Hepatocyte (in vitro differentiated cells): ENCODE measurements at regions not wholly inside any gene's neighbourhood (a gene's known extent, or its start where the extent isn't known, plus 50 kb on each side); places are given as distances from the start of the nearest gene placed in this dataset.

Source experiments
- DNase-seq: peaks from one replicate; pipeline ENCODE4 v3.0.0-alpha.2; 2016; ENCODE audit warnings: low spot score
- H2AFZ ChIP-seq: fragments of 200-600 bp; sonication (generic); 2 replicates; pipeline ENCODE4 v1.6.0; 2016; ENCODE audit warnings: antibody characterized with exemption, mild to moderate bottlenecking
- H3K27ac ChIP-seq: fragments of 200-600 bp; sonication (generic); 2 replicates; pipeline ENCODE4 v1.5.1; 2016; ENCODE audit warnings: mild to moderate bottlenecking
- H3K27me3 ChIP-seq: fragments of 200-600 bp; sonication (generic); 2 replicates; pipeline ENCODE4 v1.6.1; 2016
- H3K36me3 ChIP-seq: fragments of 200-600 bp; sonication (generic); replicated peaks from 2 replicates; pipeline ENCODE4 v1.5.1; 2016; ENCODE audit warnings: low read depth; ENCODE audit not compliant: insufficient read depth
- H3K4me1 ChIP-seq: fragments of 200-600 bp; sonication (generic); 2 replicates; pipeline ENCODE4 v1.5.1; 2016; ENCODE audit warnings: mild to moderate bottlenecking, moderate library complexity; ENCODE audit not compliant: insufficient read depth
- H3K4me2 ChIP-seq: fragments of 200-600 bp; sonication (generic); 2 replicates; pipeline ENCODE4 v1.6.0; 2016
- H3K4me3 ChIP-seq: fragments of 200-600 bp; sonication (generic); 2 replicates; pipeline ENCODE4 v1.5.1; 2016; ENCODE audit warnings: mild to moderate bottlenecking
- H3K79me2 ChIP-seq: fragments of 200-600 bp; sonication (generic); 2 replicates; pipeline ENCODE4 v1.6.0; 2017; ENCODE audit warnings: mild to moderate bottlenecking
- H3K9me2 ChIP-seq: fragments of 200-600 bp; sonication (generic); replicated peaks from 2 replicates; pipeline ENCODE4 v1.6.0; 2017; ENCODE audit warnings: mild to moderate bottlenecking; ENCODE audit not compliant: insufficient read depth
- H3K9me3 ChIP-seq: fragments of 200-600 bp; sonication (generic); 2 replicates; pipeline ENCODE4 v1.5.1; 2016; ENCODE audit warnings: low read depth, mild to moderate bottlenecking
- H4K20me1 ChIP-seq: fragments of 200-600 bp; sonication (generic); 2 replicates; pipeline ENCODE4 v1.6.0; 2016; ENCODE audit warnings: mild to moderate bottlenecking; ENCODE audit not compliant: insufficient read depth, poor library complexity, severe bottlenecking
- CTCF ChIP-seq: fragments of 200-600 bp; sonication (generic); IDR thresholded peaks from 2 replicates; pipeline ENCODE4 v1.5.1; 2016; ENCODE audit warnings: antibody characterized with exemption, mild to moderate bottlenecking; ENCODE audit not compliant: poor library complexity
- EZH2 ChIP-seq: fragments of 200-600 bp; sonication (generic); IDR thresholded peaks from 2 replicates; pipeline ENCODE4 v1.6.1; 2016; ENCODE audit warnings: antibody characterized with exemption, mild to moderate bottlenecking, borderline replicate concordance
- EZH2phosphoT487 ChIP-seq: fragments of 200-600 bp; sonication (generic); IDR thresholded peaks from one replicate; pipeline ENCODE4 v1.6.1; 2018; ENCODE audit warnings: antibody characterized with exemption, mild to moderate bottlenecking, low read depth, moderate library complexity; ENCODE audit not compliant: unreplicated experiment, severe bottlenecking
- WGBS: methylation state at CpG from one replicate; pipeline ENCODE4 v1.1.6; 2016; ENCODE audit warnings: low lambda C conversion rate; ENCODE audit errors: missing lambda C conversion rate; 5-methylcytosine and 5-hydroxymethylcytosine counted together

- DNase-seq = no peak
- Histone ChIP-seq H3K9me2 (no peaks in the 10 kb centered on the region), H3K27ac (no peak overlapping the region), H3K27me3 (no peaks in the 10 kb centered on the region), H3K4me3 (no peak overlapping the region), H3K4me1 (peaks cover 20% of the 10 kb centered on the region), H2AFZ (no peak overlapping the region), H3K9me3 (no peaks in the 10 kb centered on the region), H3K36me3 (no peaks in the 10 kb centered on the region), H3K79me2 (no peaks in the 10 kb centered on the region), H4K20me1 (no peaks in the 10 kb centered on the region), H3K4me2 (no peak overlapping the region)
- 61% methylated on average over 4 of the region's 4 CpGs for WGBS
- TF ChIP-seq EZH2 = no peak
- no peak for TF ChIP-seq CTCF
- TF ChIP-seq EZH2phosphoT487 = no peak
Measured at GRCh38 chr18:45560870-45561269, 54.4 kb upstream of the SLC14A2 start.

GRCh38 chr18:45562567-45563479, 52.5 kb upstream of the SLC14A2 start:
- peak; percentile 25 for DNase-seq

DNA sequence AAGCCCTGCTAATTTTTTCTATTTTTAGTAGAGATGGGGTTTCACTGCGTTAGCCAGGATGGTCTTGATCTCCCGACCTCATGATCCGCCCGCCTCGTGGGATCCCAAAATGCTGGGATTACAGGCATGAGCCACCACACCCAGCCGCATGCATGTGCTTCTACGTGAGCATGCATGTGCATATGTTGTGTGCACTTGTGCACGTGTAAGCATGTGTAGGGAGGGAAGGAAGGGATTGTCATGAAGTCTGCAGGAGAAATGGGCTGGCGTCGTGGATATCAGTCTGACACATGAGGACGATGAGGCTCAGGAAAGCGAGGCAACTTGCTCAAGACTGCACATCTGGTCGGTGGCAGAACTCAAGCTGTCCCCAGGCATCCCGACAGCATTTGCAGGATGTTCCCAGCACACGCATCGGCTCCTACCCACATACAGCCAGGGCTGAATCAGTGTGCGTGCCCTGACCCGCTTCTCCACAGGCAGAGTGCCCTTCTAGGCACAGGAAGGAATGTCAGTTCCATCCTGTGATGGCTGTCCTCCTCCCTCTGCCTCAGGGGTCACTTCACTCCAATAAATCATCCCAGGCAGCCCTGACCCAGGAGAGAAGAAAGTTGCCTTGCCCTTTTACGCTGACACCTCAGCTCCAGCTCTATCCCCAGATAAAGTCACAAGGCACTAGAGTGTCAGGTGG, 49.9 kb upstream of the SLC14A2 start:
- Histone ChIP-seq H3K27me3 (no peaks in the 10 kb centered on the region), H3K36me3 (no peaks in the 10 kb centered on the region), H3K27ac (peak overlapping the region; percentile 83), H3K9me3 (no peaks in the 10 kb centered on the region), H4K20me1 (no peaks in the 10 kb centered on the region), H3K4me3 (no peak overlapping the region), H3K9me2 (no peaks in the 10 kb centered on the region), H3K79me2 (no peaks in the 10 kb centered on the region), H3K4me1 (peaks cover 36% of the 10 kb centered on the region), H2AFZ (no peak overlapping the region), H3K4me2 (no peak overlapping the region)
- TF ChIP-seq EZH2phosphoT487 (no peak), CTCF (no peak), EZH2 (no peak)
- DNase-seq = no peak
- 80% methylated on average over 19 of the region's 19 CpGs for WGBS

More at GRCh38 chr18:45562567-45563479, 52.5 kb upstream of the SLC14A2 start:
- no peak for TF ChIP-seq EZH2phosphoT487
- TF ChIP-seq EZH2 = no peak
- Histone ChIP-seq H3K27ac (peak overlapping the region; percentile 83), H3K79me2 (no peaks in the 10 kb centered on the region), H4K20me1 (no peaks in the 10 kb centered on the region), H3K36me3 (no peaks in the 10 kb centered on the region), H2AFZ (no peak overlapping the region), H3K27me3 (no peaks in the 10 kb centered on the region), H3K9me2 (no peaks in the 10 kb centered on the region), H3K4me3 (no peak overlapping the region), H3K4me1 (peaks cover 35% of the 10 kb centered on the region), H3K9me3 (no peaks in the 10 kb centered on the region), H3K4me2 (no peak overlapping the region)
- 60% methylated on average over 10 of the region's 11 CpGs for WGBS
